Activated CD8-positive, alpha-beta memory T cell treated with anti-CD3 and anti-CD28 coated beads, Interleukin-2, amount 10 ng/mL, durations not matched to agents 7 days and 5 days (primary cell): ENCODE measurements at regions not wholly inside any gene's neighbourhood (a gene's known extent, or its start where the extent isn't known, plus 50 kb on each side); places are given as distances from the start of the nearest gene placed in this dataset.
"Not testable (repeated sequence)": the region's sequence is repeated elsewhere in the genome, so short reads cannot be mapped to it uniquely, and the experiment has no call there.

Source experiments
- ATAC-seq: fragments of 150-1000 bp; cut with Tn5 transposase; one replicate; pipeline ENCODE4 v1.10.0; 2021; ENCODE audit warnings: moderate library complexity
- CTCF ChIA-PET: fragments of 350-600 bp; sonication (Branson Sonifier 250); formaldehyde crosslinking; loops from one replicate; lab custom pipeline; 2021; ENCODE audit warnings: antibody characterized with exemption; lab: Charles Lee
- DNase-seq: peaks from one replicate; pipeline ENCODE4 v3.0.0-alpha.2; 2020
- H3K27ac Mint-ChIP-seq: one replicate; pipeline ENCODE4 v1.8.0; 2021; ENCODE audit warnings: mild to moderate bottlenecking, mixed read lengths
- H3K27me3 Mint-ChIP-seq: one replicate; pipeline ENCODE4 v1.8.0; 2021; ENCODE audit warnings: mixed read lengths
- H3K36me3 Mint-ChIP-seq: one replicate; pipeline ENCODE4 v1.8.0; 2021; ENCODE audit warnings: mild to moderate bottlenecking, mixed read lengths
- H3K4me1 Mint-ChIP-seq: one replicate; pipeline ENCODE4 v1.8.0; 2021; ENCODE audit warnings: mixed read lengths
- H3K4me3 Mint-ChIP-seq: one replicate; pipeline ENCODE4 v1.8.0; 2021; ENCODE audit warnings: mild to moderate bottlenecking, moderate library complexity, mixed read lengths
- H3K9me3 Mint-ChIP-seq: one replicate; pipeline ENCODE4 v1.8.0; 2022; ENCODE audit warnings: low read depth, mixed read lengths

DNA sequence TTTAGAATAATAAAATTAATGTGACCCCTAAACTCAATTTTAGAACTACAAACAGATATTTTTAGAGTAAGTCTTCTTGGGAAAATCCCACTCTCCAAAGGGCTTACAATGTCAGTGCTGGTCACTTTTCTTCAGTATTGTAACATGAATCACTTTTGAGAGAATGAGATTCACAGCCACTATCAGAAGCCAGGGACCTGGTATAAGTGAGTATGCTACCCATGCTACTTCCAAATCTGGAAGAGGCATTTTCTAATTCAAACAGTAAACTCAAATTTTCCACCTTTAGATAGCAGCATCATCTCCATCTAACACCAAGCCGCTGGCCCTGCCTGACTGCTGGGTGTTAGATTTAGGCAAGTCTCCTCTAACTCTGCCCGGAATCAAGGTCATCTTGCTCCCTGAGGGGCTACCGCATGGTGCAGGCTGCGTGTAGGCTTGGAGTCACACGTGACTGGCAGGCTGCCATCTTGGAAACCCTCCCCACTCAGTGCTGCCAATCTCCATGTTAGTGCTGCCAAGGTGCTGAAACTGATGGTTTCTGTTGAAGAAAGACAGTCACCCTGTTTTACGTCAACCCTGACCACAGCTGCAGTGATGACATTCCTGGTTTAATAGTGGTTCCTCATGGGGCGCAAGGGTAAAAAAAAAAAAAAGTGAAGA is 882.9 kb upstream of the B3GALT2 start:
- Mint-ChIP-seq H3K36me3 (no peaks in the 10 kb centered on the region), H3K4me1 (no peaks in the 10 kb centered on the region), H3K4me3 (no peak overlapping the region), H3K9me3 (no peaks in the 10 kb centered on the region), H3K27ac (no peak overlapping the region), H3K27me3 (no peaks in the 10 kb centered on the region)
- CTCF ChIA-PET: interaction anchor here (1.3 kb wide), 1 partner anchor 16 kb away, joined by 4 read pairs; no protein-coding TSS in a partner anchor
- ATAC-seq (no peak), DNase-seq (no peak)

DNA sequence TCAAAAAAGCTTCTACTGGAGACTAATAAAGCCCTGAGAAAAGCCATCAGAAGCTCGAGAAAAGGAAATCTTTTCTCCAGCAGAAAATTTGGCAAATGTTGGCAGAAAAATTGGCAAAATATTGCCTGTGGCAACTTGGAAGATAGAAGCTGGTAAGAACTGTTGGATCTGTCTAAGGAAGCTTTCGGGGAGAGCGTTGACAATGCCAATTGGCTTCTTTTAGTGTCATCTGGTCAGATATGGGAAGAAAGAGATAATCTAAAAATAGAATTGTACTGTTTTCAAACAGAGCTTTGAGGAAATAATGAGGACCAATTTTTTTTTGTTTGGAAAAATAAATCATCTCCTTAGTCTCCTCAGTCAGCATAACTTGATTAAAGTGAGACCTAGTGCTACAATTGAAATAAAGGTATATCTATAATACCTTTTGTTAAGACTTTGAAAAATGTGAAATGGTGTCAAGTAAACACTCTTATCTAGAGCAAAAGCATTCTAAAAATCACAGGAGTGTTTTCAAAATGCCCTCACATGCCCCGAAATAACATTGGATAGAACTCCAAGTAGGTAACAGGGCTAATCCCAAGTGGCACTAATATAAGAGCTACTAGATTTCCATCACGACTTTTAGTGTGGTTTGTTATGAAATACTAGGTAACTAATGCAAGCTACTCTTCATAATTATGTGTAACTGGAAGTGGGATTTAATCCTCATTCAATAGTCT is 882.2 kb upstream of the B3GALT2 start:
- DNase-seq (no peak), ATAC-seq (no peak)
- Mint-ChIP-seq H3K4me1 (no peaks in the 10 kb centered on the region), H3K4me3 (no peak overlapping the region), H3K36me3 (no peaks in the 10 kb centered on the region), H3K27ac (no peak overlapping the region), H3K27me3 (no peaks in the 10 kb centered on the region), H3K9me3 (no peaks in the 10 kb centered on the region)
- CTCF ChIA-PET: interaction anchor here (1.3 kb wide), 2 partner anchors 16 to 54 kb away, joined by 3 to 4 read pairs; no protein-coding TSS in a partner anchor

DNA sequence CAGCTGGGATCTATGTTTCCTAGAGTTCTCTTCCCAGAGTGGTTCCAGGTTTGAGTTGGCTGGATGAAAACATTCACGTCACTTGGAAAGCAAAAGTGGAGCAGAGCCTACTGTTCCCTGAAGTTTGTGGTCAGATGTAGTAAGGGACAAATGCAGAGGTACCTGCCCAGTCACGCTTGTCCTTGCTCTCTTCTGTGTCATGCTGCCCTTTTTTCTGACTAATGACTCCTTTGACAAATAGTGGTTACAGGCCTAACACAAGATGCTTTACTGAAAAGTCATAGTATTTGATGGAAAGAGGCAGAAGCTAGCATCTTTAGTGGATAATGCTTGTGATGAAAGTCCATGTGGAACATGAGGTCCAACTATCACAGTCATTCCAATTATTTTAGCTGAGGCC is 881.4 kb upstream of the B3GALT2 start:
- Mint-ChIP-seq H3K4me3 (no peak overlapping the region), H3K9me3 (no peaks in the 10 kb centered on the region), H3K4me1 (no peaks in the 10 kb centered on the region), H3K36me3 (no peaks in the 10 kb centered on the region), H3K27ac (no peak overlapping the region), H3K27me3 (no peaks in the 10 kb centered on the region)
- CTCF ChIA-PET: interaction anchor here (1.3 kb wide), 1 partner anchor 55 kb away, joined by 3 read pairs; no protein-coding TSS in a partner anchor
- no peak for DNase-seq
- no peak for ATAC-seq

DNA sequence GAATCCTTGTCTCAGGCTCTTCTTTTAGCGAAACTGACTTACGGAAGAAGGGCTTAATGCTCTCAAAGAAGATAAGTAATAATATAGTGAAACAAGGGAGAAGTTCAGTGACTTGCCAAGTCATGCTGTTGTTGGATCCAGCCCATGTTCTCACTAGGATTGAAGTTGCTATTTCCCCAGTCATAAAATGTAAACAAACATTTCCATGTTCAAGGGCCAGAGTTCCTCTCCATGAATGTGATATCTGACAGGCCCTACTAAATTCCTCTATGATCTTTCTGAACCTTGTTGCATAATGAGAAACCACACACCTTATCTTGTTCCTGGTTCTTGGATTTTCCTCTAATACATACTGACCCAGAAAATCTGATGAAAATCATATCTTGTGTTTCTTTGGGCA is 876.5 kb upstream of the B3GALT2 start:
- Mint-ChIP-seq H3K27ac (no peak overlapping the region), H3K4me1 (peaks cover 13% of the 10 kb centered on the region), H3K9me3 (peaks cover 6% of the 10 kb centered on the region), H3K36me3 (peaks cover 19% of the 10 kb centered on the region), H3K4me3 (no peak overlapping the region), H3K27me3 (no peaks in the 10 kb centered on the region)
- CTCF ChIA-PET: no interaction called here
- no peak for DNase-seq
- no peak for ATAC-seq

DNA sequence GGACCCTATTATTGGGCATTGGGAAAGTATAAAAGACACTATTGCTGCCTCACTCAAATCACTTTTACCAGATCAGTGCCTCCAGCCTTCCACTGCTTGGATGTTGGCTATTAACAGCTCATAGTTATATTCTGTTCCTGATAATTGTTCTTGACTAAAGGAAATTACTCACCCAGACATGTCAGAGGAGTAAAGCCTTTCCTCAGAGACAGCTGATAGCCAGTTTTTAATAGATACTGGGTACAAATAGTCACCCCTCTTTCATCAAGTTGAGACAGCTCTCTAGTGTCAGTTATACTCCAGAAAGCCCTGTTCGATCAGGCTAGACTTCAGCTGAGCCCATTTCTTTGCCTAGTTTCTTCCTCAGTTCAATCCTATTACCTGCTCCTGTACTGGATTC is 876.1 kb upstream of the B3GALT2 start:
- no peaks in the 10 kb centered on the region for H3K27me3 Mint-ChIP-seq
- CTCF ChIA-PET: no interaction called here
- peaks cover 13% of the 10 kb centered on the region for H3K4me1 Mint-ChIP-seq
- peaks cover 6% of the 10 kb centered on the region for H3K9me3 Mint-ChIP-seq
- no peak overlapping the region for H3K27ac Mint-ChIP-seq
- DNase-seq (no peak), ATAC-seq (no peak)
- H3K4me3 Mint-ChIP-seq: no peak overlapping the region
- H3K36me3 Mint-ChIP-seq: peaks cover 19% of the 10 kb centered on the region

DNA sequence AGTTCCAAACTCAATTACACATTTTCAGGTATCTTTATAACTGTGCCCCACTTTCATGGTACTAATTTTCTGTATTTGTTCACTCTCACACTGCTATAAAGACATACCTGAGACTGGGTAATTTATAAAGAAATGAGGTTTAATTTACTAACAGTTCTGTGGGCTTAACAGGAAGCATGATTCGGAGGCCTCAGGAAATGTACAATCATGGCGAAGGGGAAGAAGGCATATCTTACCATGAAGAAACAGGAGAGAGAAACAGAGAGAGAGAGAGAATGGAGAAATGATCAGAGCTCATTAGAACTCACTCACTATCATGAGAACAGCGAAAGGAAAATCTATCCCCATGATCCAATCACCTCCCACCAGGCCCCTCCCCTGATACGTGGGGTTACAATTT is 874.1 kb upstream of the B3GALT2 start:
- CTCF ChIA-PET: interaction anchor here (0.6 to 1.5 kb wide), 2 partner anchors 16 to 1419 kb away, joined by 3 read pairs; no protein-coding TSS in a partner anchor
- H3K9me3 Mint-ChIP-seq: peaks cover 6% of the 10 kb centered on the region
- peaks cover 22% of the 10 kb centered on the region for H3K36me3 Mint-ChIP-seq
- H3K4me1 Mint-ChIP-seq: peaks cover 26% of the 10 kb centered on the region
- no peak for ATAC-seq
- no peak overlapping the region for H3K4me3 Mint-ChIP-seq
- H3K27ac Mint-ChIP-seq: peak overlapping the region; percentile 41
- no peaks in the 10 kb centered on the region for H3K27me3 Mint-ChIP-seq
- no peak for DNase-seq

DNA sequence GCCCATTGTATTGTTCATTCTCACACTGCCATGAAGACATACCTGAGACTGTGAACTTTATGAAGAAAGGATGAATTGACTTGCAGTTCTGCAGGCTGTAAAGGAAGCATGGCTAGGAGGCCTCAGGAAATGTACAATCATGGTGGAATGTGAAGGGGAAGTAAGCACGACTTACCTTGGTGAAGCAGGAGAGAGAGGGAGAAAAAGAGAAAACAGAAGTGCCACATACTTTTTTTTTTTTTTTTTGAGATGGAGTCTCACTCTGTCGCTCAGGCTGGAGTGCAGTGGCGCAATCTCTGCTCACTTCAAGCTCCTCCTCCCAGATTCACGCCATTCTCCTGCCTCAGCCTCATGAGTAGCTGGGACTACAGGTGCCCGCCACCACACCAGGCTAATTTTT is 871.9 kb upstream of the B3GALT2 start:
- H3K27ac Mint-ChIP-seq, DNase-seq, H3K4me3 Mint-ChIP-seq, H3K9me3 Mint-ChIP-seq, H3K27me3 Mint-ChIP-seq, CTCF ChIA-PET, ATAC-seq: not testable (repeated sequence)
- H3K36me3 Mint-ChIP-seq: peaks cover 30% of the 10 kb centered on the region
- H3K4me1 Mint-ChIP-seq: peaks cover 29% of the 10 kb centered on the region

DNA sequence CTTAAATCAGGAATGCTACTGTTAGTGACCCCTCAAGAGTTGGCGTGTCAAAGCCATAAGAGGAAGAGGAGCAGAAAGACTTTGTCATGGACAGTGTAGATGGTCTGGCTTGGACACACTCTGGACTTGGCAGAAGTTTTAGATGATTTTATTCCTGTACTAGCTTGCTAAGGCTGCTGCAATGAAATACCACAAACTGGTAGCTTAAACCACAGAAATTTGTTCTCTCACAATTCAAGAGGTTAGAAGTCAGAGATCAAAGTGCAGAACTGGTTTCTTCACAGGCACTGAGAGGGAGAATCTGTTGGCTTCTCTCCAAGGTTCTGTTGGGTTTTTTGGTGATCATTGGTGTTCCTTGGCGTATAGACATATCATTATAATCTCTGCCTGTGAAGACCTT is 869.8 kb upstream of the B3GALT2 start:
- CTCF ChIA-PET: no interaction called here
- no peak for DNase-seq
- peaks cover 6% of the 10 kb centered on the region for H3K9me3 Mint-ChIP-seq
- peaks cover 39% of the 10 kb centered on the region for H3K4me1 Mint-ChIP-seq
- peaks cover 30% of the 10 kb centered on the region for H3K36me3 Mint-ChIP-seq
- no peaks in the 10 kb centered on the region for H3K27me3 Mint-ChIP-seq
- H3K4me3 Mint-ChIP-seq: no peak overlapping the region
- no peak overlapping the region for H3K27ac Mint-ChIP-seq
- no peak for ATAC-seq

DNA sequence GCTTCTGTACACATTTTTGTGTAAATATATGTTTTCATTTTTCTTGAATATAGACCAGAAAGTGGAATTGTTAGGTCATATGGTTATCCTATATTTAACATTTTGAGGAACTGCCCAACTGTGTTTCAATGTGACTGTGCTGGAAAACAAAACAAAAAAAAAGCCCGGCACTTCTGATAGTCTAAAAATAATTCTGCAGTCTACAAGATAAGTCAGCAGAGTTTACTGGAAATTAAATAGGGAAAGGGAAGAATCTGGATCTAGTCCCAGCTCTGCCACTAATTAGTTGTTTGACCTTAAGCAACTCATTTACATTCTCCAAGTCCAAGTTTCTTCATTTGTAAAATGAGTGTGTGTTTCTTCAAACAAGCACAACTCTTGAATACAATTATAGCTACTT is 869.1 kb upstream of the B3GALT2 start:
- Mint-ChIP-seq H3K36me3 (peaks cover 27% of the 10 kb centered on the region), H3K4me1 (peaks cover 35% of the 10 kb centered on the region), H3K27ac (no peak overlapping the region), H3K9me3 (peaks cover 6% of the 10 kb centered on the region), H3K27me3 (no peaks in the 10 kb centered on the region), H3K4me3 (no peak overlapping the region)
- no peak for DNase-seq
- CTCF ChIA-PET: interaction anchor here (0.7 kb wide), 1 partner anchor 79 kb away, joined by 3 read pairs; no protein-coding TSS in a partner anchor
- ATAC-seq: no peak

DNA sequence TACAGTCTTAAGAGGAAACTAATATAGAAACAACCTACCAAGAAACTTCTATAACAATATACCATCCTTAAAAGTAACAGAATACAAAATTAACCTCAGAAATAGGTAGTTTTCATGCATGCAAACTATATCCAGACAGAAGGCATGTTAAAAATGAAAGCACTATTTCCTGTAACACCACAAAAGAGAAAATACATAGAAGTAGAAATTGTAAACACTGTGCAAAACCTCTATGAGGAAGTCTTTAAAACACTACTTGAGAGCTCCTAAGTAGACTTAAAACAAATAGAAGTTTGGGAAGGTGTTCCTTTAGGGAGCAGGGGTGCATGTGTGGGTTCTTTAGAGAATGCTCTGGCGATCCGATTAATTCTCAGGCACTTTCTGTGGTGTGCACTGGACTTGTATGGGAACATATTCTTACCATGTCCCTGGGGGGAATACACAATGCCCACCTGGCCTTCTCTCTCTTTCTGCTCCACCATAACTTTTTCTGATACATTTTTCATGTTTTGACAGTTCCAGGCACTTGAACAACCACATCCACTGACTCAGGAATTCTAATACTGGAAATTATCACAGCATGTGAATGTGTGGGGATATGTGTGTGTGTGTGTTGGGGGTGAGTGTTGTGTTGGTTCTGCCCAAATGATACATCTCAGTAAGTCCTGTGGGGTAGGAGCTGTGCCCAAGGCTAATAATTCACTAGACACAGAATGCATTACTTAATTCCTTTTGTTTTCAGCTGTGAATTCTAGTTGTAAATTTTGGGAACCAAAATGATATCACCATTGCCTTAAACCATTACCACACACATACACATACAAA is 866.3 kb upstream of the B3GALT2 start:
- H3K4me1 Mint-ChIP-seq: peaks cover 29% of the 10 kb centered on the region
- peak; percentile 65 for ATAC-seq
- peak overlapping the region; percentile 88 for H3K27ac Mint-ChIP-seq
- no peaks in the 10 kb centered on the region for H3K27me3 Mint-ChIP-seq
- peak overlapping the region; percentile 60 for H3K4me3 Mint-ChIP-seq
- CTCF ChIA-PET: interaction anchor here (1.2 kb wide), 1 partner anchor 16 kb away, joined by 4 read pairs; no protein-coding TSS in a partner anchor
- peaks cover 14% of the 10 kb centered on the region for H3K36me3 Mint-ChIP-seq
- no peak for DNase-seq
- no peaks in the 10 kb centered on the region for H3K9me3 Mint-ChIP-seq

DNA sequence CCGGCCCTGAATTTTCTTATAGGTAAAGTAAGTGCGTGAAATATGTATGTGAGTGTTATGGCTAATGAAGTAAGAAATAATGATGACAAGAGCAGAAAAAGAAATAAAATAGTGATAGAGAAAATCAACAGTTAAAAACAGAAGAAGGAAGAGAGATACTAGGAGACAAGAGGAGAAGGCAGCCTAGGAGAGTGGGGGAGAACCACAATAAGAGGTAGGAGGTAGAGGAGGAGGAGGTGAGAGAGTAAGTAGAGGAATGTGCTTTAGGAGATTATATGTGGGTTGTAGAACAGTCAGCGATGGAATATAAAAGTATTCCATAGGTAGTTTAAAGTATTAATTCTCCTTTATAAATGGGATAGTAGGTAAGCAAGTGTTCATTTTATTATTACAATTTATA is 861.5 kb upstream of the B3GALT2 start:
- Mint-ChIP-seq H3K9me3 (peaks cover 4% of the 10 kb centered on the region), H3K4me1 (peaks cover 11% of the 10 kb centered on the region), H3K4me3 (no peak overlapping the region), H3K27ac (no peak overlapping the region), H3K36me3 (peaks cover 6% of the 10 kb centered on the region), H3K27me3 (no peaks in the 10 kb centered on the region)
- DNase-seq (no peak), ATAC-seq (no peak)
- CTCF ChIA-PET: no interaction called here

DNA sequence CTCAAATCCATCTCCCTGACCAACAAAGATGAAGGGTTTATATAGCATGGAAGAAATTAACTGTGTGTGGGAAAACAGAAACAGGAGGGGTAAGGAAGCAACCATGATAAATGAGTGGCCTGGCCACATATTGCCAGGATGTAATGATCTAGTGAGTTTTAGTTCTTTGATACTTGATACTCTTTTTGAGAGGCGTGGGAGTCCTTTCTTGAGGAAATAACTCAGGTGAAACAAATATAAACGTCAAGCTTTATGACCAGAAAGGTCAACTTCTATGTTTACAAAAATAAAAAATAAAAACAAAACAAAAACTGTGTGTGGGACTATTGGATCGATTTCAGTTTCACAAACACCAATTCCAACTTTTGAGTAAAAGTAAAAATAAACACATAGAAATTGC is 860.8 kb upstream of the B3GALT2 start:
- Mint-ChIP-seq H3K36me3 (peaks cover 6% of the 10 kb centered on the region), H3K4me3 (no peak overlapping the region), H3K27ac (no peak overlapping the region), H3K4me1 (peaks cover 4% of the 10 kb centered on the region), H3K27me3 (no peaks in the 10 kb centered on the region), H3K9me3 (peaks cover 4% of the 10 kb centered on the region)
- CTCF ChIA-PET: no interaction called here
- DNase-seq: no peak
- ATAC-seq: no peak

DNA sequence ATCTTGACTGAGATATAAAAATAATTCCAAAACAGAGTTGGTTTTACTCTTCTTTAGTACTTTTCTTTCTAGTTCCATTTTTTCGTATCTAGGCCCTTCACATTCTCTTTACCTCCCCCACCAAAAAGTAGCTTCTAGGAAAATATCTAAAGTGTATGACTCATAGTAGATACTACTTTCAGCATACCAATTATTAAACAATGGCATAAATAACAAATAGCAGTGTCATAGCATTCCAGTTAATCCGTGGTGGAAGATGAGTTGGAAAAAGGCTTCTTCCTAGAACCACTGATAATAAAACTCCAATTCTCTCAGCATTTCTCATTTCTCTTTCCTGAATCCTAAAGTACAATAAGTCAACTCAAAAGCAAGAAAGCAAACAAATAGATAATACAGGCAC is 859.0 kb upstream of the B3GALT2 start:
- no peak overlapping the region for H3K27ac Mint-ChIP-seq
- peaks cover 4% of the 10 kb centered on the region for H3K9me3 Mint-ChIP-seq
- H3K36me3 Mint-ChIP-seq: peaks cover 2% of the 10 kb centered on the region
- no peak overlapping the region for H3K4me3 Mint-ChIP-seq
- ATAC-seq (no peak), DNase-seq (no peak)
- no peaks in the 10 kb centered on the region for H3K4me1 Mint-ChIP-seq
- no peaks in the 10 kb centered on the region for H3K27me3 Mint-ChIP-seq
- CTCF ChIA-PET: no interaction called here
